ENCODE measurements at regions not wholly inside any gene's neighbourhood (a gene's known extent, or its start where the extent isn't known, plus 50 kb on each side); places are given as distances from the start of the nearest gene placed in this dataset.
"Not testable (repeated sequence)": the region's sequence is repeated elsewhere in the genome, so short reads cannot be mapped to it uniquely, and the experiment has no call there.

GRCh38 chr5:136615251-136616119, 250.1 kb upstream of the TRPC7 start:
- no peak for ATAC-seq

GRCh38 chr5:136613230-136613629, 247.9 kb upstream of the TRPC7 start:
- ATAC-seq: no peak

- ATAC-seq: no peak
Measured at GRCh38 chr5:136605638-136606037, 240.3 kb upstream of the TRPC7 start.

DNA sequence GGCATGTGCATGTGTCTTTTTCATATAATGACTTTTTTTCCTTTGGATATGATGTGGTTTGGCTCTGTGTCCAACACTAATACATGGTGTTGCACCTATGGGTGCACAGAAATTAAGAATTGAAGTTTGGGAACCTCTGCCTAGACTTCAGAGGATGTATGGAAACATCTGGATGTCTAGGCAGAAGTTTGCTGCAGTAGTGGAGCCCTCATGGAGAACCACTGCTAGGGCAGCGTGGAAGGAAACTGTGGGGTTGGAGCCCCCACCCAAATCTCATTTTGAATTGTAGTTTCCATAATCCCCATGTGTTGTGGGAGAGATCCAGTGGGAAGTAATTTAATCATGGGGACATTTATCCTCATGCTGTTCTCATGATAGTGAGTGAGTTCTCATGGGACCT, 235.0 kb upstream of the TRPC7 start:
- ATAC-seq: no peak

GRCh38 chr5:136598802-136599404, 233.6 kb upstream of the TRPC7 start:
- no peak for ATAC-seq

DNA sequence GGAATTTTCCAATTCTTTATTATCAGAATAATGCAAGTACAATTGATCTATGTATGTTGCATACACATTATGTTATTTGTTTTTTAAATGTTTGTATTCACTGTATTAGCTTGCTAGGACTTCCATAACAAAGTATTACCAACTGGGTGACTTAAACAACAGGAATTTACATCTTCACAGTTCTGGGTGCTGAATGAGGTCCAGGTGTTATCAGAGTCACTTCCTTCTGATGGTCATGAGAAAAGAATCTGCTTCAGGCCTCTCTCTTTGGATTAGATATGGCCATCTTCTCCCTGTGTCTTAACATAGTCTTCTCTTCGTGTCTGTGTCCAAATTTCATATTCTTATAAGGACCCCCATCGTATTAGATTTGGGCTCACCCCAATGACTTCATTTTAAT, 229.1 kb upstream of the TRPC7 start:
- no peak for ATAC-seq

DNA sequence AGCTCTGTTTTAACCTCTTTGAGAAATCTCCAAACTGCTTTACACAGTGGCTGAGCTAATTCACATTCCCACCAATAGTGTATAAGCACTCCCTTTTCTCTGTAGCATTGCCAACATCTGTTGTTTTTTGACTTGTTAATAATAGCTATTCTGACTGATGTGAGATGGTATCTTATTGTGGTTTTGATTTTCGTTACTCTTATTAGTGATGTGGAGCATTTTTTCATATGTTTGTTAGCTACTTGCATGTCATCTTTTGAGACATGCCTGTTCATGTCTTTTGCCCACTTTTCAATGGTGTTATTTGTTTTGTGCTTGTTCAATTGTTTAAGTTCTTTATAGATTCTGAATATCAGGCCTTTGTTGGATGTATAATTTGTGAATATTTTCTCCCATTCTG, 225.2 kb upstream of the TRPC7 start:
- ATAC-seq: no peak

DNA sequence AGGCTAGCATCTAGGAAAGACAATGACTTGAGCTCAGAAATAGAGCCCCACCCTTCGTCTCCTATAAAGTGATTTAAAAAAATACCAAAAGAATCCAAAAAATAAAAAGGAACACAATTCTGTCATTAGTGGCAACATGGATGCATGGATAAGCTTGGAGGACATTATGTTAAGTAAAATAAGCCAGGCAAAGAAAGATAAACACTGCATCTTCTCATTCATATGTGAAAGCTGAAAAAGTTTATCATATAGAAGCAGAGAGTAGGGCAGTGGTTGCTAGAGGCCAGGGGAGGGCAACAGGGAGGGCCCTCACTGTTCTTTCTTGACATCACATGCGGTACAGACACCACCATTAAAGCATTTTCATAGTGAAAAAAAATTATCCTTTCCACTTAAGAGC, 220.9 kb upstream of the TRPC7 start:
- no peak for ATAC-seq

- ATAC-seq: no peak
Measured at GRCh38 chr5:136584474-136584873, 219.1 kb upstream of the TRPC7 start.

DNA sequence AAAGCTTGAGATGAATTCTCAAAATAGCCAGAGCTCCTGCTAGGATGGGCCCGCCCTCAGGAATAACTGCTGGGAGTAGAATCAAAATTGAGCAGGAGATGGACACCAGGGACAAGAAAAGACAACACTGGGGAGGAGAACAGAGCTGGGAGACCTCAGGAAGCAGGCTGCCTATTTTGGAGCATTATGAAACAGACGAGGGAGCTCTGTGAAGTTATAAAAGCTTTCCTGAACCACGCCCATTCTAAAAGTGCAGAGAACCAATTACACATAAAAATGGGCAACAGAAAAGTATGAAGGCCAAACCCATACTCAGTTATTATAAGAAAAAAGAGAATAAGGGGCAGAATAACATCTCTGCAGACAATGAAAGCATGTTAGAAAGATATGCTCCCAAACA, 213.9 kb upstream of the TRPC7 start:
- no peak for ATAC-seq

DNA sequence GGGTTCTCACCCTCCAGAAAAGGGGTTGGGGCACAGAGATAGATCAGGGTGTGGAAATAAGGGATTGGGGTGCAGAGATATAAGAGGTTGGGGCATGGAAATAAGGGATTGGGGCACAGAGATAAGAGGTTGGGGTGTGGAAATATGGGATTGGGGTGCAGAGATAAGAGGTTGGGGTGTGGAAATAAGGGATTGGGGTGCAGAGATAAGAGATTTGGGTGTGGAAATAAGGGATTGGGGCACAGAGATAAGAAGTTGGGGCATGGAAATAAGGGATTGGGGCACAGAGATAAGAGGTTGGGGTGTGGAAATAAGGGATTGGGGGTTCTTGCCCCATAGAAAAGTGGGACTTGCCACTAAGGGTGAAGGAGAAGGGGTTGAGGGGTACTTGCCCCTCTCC, 204.5 kb upstream of the TRPC7 start:
- ATAC-seq: not testable (repeated sequence)

DNA sequence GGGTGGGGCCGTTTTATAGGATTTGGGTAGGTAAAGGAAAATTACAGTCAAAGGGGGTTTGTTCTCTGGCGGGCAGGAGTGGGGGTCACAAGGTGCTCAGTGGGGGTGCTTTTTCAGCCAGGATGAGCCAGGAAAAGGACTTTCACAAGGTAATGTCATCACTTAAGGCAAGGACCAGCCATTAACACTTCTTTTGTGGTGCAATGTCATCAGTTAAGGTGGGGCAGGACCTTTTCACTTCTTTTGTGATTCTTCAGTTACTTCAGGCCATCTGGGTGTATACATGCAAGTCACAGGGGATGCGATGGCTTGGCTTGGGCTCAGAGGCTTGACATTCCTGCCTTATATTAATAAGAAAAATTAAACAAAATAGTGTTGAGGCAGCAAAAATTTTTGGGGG, 200.1 kb upstream of the TRPC7 start:
- ATAC-seq: not testable (repeated sequence)

DNA sequence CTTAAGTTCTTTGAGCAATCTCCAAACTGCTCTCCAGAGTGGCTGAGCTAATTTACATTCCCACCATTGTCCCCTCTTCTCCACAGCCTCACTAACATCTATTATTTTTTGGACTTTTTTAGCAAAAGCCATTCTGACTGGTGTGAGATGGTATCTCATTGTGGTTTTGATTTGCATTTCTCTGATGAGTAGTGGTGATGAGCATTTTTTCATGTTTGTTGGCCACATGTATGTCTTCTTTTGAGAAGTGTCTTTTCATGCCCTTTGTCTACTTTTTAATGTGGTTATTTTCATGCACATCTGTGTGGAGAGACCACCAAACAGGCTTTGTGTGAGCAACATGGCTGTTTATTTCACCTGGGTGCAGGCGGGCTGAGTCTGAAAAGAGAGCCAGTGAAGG, 199.7 kb upstream of the TRPC7 start:
- not testable (repeated sequence) for ATAC-seq

DNA sequence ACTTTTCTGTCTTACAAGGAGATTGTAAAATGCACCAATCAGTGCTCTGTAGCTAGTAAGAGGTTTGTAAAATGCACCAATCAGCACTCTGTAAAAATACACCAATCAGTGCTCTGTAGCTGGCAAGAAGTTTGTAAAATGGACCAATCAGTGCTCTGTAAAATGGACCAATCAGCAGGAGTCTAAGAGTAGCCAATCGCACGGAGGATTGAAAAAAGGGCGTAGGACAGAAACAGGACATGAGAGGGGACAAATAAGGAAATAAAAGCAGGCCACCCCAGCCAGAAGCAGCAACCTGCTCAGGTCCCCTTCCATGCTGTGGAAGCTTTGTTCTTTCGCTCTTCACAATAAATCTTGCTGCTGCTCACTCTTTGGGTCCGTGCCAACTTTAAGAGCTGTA, 199.1 kb upstream of the TRPC7 start:
- not testable (repeated sequence) for ATAC-seq

- ATAC-seq: no peak
Measured at GRCh38 chr5:136563489-136563888, 198.1 kb upstream of the TRPC7 start.

- ATAC-seq: no peak
Measured at GRCh38 chr5:136560126-136560525, 194.8 kb upstream of the TRPC7 start.

GRCh38 chr5:136559651-136560050, 194.3 kb upstream of the TRPC7 start:
- no peak for ATAC-seq

- ATAC-seq: not testable (repeated sequence)
Measured at GRCh38 chr5:136547096-136547495, 181.8 kb upstream of the TRPC7 start.

DNA sequence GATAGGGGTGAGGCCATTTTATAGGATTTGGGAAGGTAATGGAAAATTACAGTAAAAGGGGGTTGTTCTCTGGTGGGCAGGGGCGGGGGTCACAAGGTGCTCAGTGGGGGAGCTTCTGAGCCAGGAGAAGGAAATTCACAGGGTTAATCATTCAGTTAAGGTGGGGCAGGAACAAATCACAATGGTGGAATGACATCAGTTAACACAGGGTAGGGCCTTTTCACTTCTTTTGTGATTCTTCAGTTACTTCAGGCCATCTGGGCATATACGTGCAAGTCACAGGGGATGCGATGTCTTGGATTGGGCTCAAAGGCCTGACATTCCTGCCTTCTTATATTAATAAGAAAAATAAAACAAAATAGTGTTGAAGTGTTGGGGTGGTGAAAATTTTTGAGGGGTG, 181.1 kb upstream of the TRPC7 start:
- not testable (repeated sequence) for ATAC-seq

- not testable (repeated sequence) for ATAC-seq
Measured at GRCh38 chr5:136545031-136545430, 179.7 kb upstream of the TRPC7 start.

- ATAC-seq: no peak
Measured at GRCh38 chr5:136538534-136538933, 173.2 kb upstream of the TRPC7 start.

DNA sequence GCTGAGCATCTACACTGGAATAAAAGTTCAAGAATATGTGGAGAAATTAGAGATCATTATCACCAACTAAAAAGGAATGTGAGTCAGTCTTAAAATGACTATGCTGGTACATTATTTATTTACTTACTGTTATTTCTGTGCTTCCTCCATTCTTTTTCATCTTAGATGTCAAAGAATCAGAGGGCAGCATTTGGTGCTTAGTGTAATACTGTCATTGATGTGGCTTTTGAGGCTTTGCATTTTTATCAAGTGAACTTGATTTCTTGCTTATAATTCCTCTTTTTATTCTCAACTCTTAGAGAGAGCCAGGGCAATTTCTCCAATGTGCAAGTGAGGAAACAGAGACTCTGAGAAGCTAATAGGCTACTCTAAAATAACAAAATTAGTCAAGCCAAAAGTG, 163.7 kb upstream of the TRPC7 start:
- ATAC-seq: no peak

GRCh38 chr5:136528481-136529030, 163.2 kb upstream of the TRPC7 start:
- ATAC-seq: no peak

DNA sequence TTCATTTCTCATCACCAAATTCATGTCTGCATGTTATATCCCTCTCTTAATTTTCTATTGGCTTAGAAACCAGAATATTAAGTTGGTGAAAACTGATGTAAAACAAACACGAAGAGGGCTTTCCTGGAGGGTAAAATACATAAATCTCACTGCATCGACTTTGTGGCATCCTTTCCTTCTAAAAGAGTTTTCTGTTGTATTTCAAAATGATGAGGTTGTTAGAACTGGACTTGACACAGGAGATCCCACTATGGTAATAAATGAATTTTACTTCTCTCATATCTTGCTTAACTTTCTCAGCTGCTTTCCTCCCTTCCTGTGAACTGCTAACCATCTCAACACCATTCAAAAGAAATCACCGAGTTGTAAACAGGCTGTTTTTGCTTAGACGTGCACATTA, 162.0 kb upstream of the TRPC7 start:
- no peak for ATAC-seq
